ENCODE measurements at regions not wholly inside any gene's neighbourhood (a gene's known extent, or its start where the extent isn't known, plus 50 kb on each side); places are given as distances from the start of the nearest gene placed in this dataset.

GRCh38 chr20:43799150-43799711 lies 72.4 kb upstream of the GTSF1L start:
- no peak for FAIRE-seq

GRCh38 chr20:43798291-43799149 lies 71.7 kb upstream of the GTSF1L start:
- FAIRE-seq: no peak

- FAIRE-seq: no peak
Measured at GRCh38 chr20:43794326-43794725, 67.5 kb upstream of the GTSF1L start.

GRCh38 chr20:43789593-43789992 lies 62.8 kb upstream of the GTSF1L start:
- FAIRE-seq: no peak

- no peak for FAIRE-seq
Measured at GRCh38 chr20:43787937-43788336, 61.1 kb upstream of the GTSF1L start.

- FAIRE-seq: no peak
Measured at GRCh38 chr20:43786885-43787284, 60.1 kb upstream of the GTSF1L start.

- FAIRE-seq: no peak
Measured at GRCh38 chr20:43781215-43781614, 54.4 kb upstream of the GTSF1L start.

- FAIRE-seq: no peak
Measured at GRCh38 chr20:43778375-43778774, 51.6 kb upstream of the GTSF1L start.

- no peak for FAIRE-seq
Measured at GRCh38 chr20:43776691-43777090, 49.9 kb upstream of the GTSF1L start.
